ENCODE measurements at regions not wholly inside any gene's neighbourhood (a gene's known extent, or its start where the extent isn't known, plus 50 kb on each side); places are given as distances from the start of the nearest gene placed in this dataset.
A peak's percentile ranks its signal among the peaks of the same experiment; 100 is the strongest.

- no peak overlapping the region for H3K27ac Mint-ChIP-seq
- H3K9me3 Mint-ChIP-seq (ENCODE audit: low read depth): peaks cover 4% of the 10 kb centered on the region
- TF ChIP-seq, protein P1, sequence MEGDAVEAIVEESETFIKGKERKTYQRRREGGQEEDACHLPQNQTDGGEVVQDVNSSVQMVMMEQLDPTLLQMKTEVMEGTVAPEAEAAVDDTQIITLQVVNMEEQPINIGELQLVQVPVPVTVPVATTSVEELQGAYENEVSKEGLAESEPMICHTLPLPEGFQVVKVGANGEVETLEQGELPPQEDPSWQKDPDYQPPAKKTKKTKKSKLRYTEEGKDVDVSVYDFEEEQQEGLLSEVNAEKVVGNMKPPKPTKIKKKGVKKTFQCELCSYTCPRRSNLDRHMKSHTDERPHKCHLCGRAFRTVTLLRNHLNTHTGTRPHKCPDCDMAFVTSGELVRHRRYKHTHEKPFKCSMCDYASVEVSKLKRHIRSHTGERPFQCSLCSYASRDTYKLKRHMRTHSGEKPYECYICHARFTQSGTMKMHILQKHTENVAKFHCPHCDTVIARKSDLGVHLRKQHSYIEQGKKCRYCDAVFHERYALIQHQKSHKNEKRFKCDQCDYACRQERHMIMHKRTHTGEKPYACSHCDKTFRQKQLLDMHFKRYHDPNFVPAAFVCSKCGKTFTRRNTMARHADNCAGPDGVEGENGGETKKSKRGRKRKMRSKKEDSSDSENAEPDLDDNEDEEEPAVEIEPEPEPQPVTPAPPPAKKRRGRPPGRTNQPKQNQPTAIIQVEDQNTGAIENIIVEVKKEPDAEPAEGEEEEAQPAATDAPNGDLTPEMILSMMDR (IDR thresholded peaks at IDR 0.05; ENCODE audit: unreplicated experiment): no peak
- no peak for DNase-seq (ENCODE audit: low spot score, unreplicated experiment)
- peaks cover 2% of the 10 kb centered on the region for H3K36me3 Mint-ChIP-seq (ENCODE audit: insufficient read depth)
- H3K4me3 Mint-ChIP-seq (ENCODE audit: low read depth): no peak overlapping the region
- H3K27me3 Mint-ChIP-seq: peaks cover 15% of the 10 kb centered on the region
- no peaks in the 10 kb centered on the region for H3K4me1 Mint-ChIP-seq (ENCODE audit: low read depth)
Measured at GRCh38 chr17:68695659-68696058, 94.5 kb upstream of the FAM20A start.

GRCh38 chr17:68694791-68695485 is 93.8 kb upstream of the FAM20A start:
- H3K27ac Mint-ChIP-seq: no peak overlapping the region
- DNase-seq (ENCODE audit: low spot score, unreplicated experiment): no peak
- H3K27me3 Mint-ChIP-seq: peaks cover 13% of the 10 kb centered on the region
- TF ChIP-seq, protein P1 (IDR thresholded peaks at IDR 0.05; ENCODE audit: unreplicated experiment): no peak
- H3K4me1 Mint-ChIP-seq (ENCODE audit: low read depth): no peaks in the 10 kb centered on the region
- H3K36me3 Mint-ChIP-seq (ENCODE audit: insufficient read depth): peaks cover 2% of the 10 kb centered on the region
- H3K9me3 Mint-ChIP-seq (ENCODE audit: low read depth): peaks cover 4% of the 10 kb centered on the region
- H3K4me3 Mint-ChIP-seq (ENCODE audit: low read depth): no peak overlapping the region

- TF ChIP-seq, protein P1 (IDR thresholded peaks at IDR 0.05; ENCODE audit: unreplicated experiment): no peak
- no peaks in the 10 kb centered on the region for H3K4me1 Mint-ChIP-seq (ENCODE audit: low read depth)
- H3K36me3 Mint-ChIP-seq (ENCODE audit: insufficient read depth): peaks cover 2% of the 10 kb centered on the region
- peaks cover 4% of the 10 kb centered on the region for H3K9me3 Mint-ChIP-seq (ENCODE audit: low read depth)
- H3K4me3 Mint-ChIP-seq (ENCODE audit: low read depth): no peak overlapping the region
- no peak for DNase-seq (ENCODE audit: low spot score, unreplicated experiment)
- H3K27ac Mint-ChIP-seq: no peak overlapping the region
- peaks cover 12% of the 10 kb centered on the region for H3K27me3 Mint-ChIP-seq
Measured at GRCh38 chr17:68693896-68694295, 92.7 kb upstream of the FAM20A start.

DNA sequence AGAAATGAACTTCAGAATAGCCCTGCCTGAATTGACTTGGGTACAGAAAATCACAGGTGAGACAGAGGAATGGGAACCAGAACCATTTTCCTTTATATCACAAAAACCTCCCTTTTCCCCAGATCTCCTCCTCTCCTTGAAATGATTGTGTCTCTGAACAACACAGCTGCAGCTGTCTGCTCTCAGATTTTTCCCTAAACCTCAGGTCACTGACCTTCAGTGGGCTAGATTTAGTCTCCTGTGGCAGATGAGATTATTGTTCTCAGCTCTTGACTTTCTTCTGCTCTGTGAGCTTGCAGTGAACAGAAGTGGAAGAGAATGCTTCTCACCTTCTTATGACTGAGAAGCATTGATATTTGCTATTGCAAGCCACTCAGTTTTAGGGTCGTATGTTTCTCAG is 92.3 kb upstream of the FAM20A start:
- no peak overlapping the region for H3K27ac Mint-ChIP-seq
- H3K4me1 Mint-ChIP-seq (ENCODE audit: low read depth): no peaks in the 10 kb centered on the region
- H3K9me3 Mint-ChIP-seq (ENCODE audit: low read depth): peaks cover 4% of the 10 kb centered on the region
- H3K4me3 Mint-ChIP-seq (ENCODE audit: low read depth): no peak overlapping the region
- H3K36me3 Mint-ChIP-seq (ENCODE audit: insufficient read depth): peaks cover 2% of the 10 kb centered on the region
- DNase-seq (ENCODE audit: low spot score, unreplicated experiment): no peak
- TF ChIP-seq, protein P1 (IDR thresholded peaks at IDR 0.05; ENCODE audit: unreplicated experiment): no peak
- peaks cover 12% of the 10 kb centered on the region for H3K27me3 Mint-ChIP-seq

GRCh38 chr17:68686108-68686988 is 85.2 kb upstream of the FAM20A start:
- H3K27ac Mint-ChIP-seq: peak overlapping the region; percentile 25
- no peak for DNase-seq (ENCODE audit: low spot score, unreplicated experiment)
- H3K4me1 Mint-ChIP-seq (ENCODE audit: low read depth): peaks cover 2% of the 10 kb centered on the region
- no peak overlapping the region for H3K4me3 Mint-ChIP-seq (ENCODE audit: low read depth)
- peaks cover 5% of the 10 kb centered on the region for H3K27me3 Mint-ChIP-seq
- H3K36me3 Mint-ChIP-seq (ENCODE audit: insufficient read depth): no peaks in the 10 kb centered on the region
- peaks cover 7% of the 10 kb centered on the region for H3K9me3 Mint-ChIP-seq (ENCODE audit: low read depth)
- TF ChIP-seq, protein P1 (IDR thresholded peaks at IDR 0.05; ENCODE audit: unreplicated experiment): no peak
